Testis (tissue), 2 donors: ENCODE measurements at regions not wholly inside any gene's neighbourhood (a gene's known extent, or its start where the extent isn't known, plus 50 kb on each side); places are given as distances from the start of the nearest gene placed in this dataset.
A peak's percentile ranks its signal among the peaks of the same experiment; 100 is the strongest.

Experiments
- DNase-seq: peaks from one replicate; pipeline ENCODE4 v3.0.0-alpha.2; 2019
- H3K27ac ChIP-seq, 2 donors: fragments of 200-600 bp; sonication (generic); one replicate each; pipeline ENCODE4 v1.5.1; 2019
- H3K27me3 ChIP-seq: fragments of 200-600 bp; sonication (generic); one replicate; pipeline ENCODE4 v1.5.1; 2019
- H3K36me3 ChIP-seq: fragments of 200-600 bp; sonication (generic); one replicate; pipeline ENCODE4 v1.5.1; 2017; ENCODE audit warnings: low read depth; ENCODE audit errors: missing control alignments
- H3K4me1 ChIP-seq: fragments of 200-600 bp; sonication (generic); one replicate; pipeline ENCODE4 v1.5.1; 2019
- H3K4me3 ChIP-seq, 2 donors: fragments of 200-600 bp; sonication (generic); one replicate each; pipeline ENCODE4 v1.5.1; 2017 to 2019
- H3K9me3 ChIP-seq: fragments of 200-600 bp; sonication (generic); one replicate; pipeline ENCODE4 v1.5.1; 2017
- CTCF ChIP-seq, 3 experiments: fragments of 450-650 bp in 2 of 3; fragments of 200-600 bp in 1 of 3; sonication (generic) in 1 of 3; IDR thresholded peaks; one replicate each; pipeline ENCODE4 v1.5.1; 2016 to 2019; ENCODE audit warnings: antibody characterized with exemption in 3 of 3, mild to moderate bottlenecking in 2 of 3, moderate library complexity in 1 of 3
- POLR2A ChIP-seq: fragments of 450-650 bp; IDR thresholded peaks from one replicate; pipeline ENCODE4 v1.6.1; 2017; ENCODE audit warnings: antibody characterized with exemption, mild to moderate bottlenecking, moderate library complexity
- WGBS, 2 donors: methylation state at CpG; one replicate each; pipeline ENCODE4 v1.1.5; 2018; 5-methylcytosine and 5-hydroxymethylcytosine counted together
- intact Hi-C: fragments of 100-400 bp; cut with DNase I; formaldehyde crosslinking; loops from one replicate; pipeline ENCODE4 v1.15.1; 2023; ENCODE audit warnings: low total_unique reads

- H3K4me1 ChIP-seq = peaks cover 3% of the 10 kb centered on the region
- H3K27me3 ChIP-seq = no peaks in the 10 kb centered on the region
- no peak overlapping the region for H3K27ac ChIP-seq
- H3K4me3 ChIP-seq = no peak overlapping the region
- no peak for DNase-seq
- 89 to 91% methylated on average over 1 of the region's 1 CpG for WGBS, 2 donors
- no peak for TF ChIP-seq CTCF (IDR thresholded peaks at IDR 0.05)
- no peak for TF ChIP-seq POLR2A
- H3K36me3 ChIP-seq = no peaks in the 10 kb centered on the region
- H3K9me3 ChIP-seq = no peaks in the 10 kb centered on the region
- intact Hi-C loops = no loop called here
Observed at GRCh38 chr17:71757956-71758355, 362.9 kb upstream of the SOX9 start.

GRCh38 chr17:71759422-71760060 lies 361.3 kb upstream of the SOX9 start:
- no peaks in the 10 kb centered on the region for H3K9me3 ChIP-seq
- H3K27ac ChIP-seq = no peak overlapping the region
- H3K4me3 ChIP-seq = no peak overlapping the region
- no peaks in the 10 kb centered on the region for H3K27me3 ChIP-seq
- intact Hi-C loops = no loop called here
- no peaks in the 10 kb centered on the region for H3K36me3 ChIP-seq
- WGBS, 2 donors = 42 to 54% methylated on average over 8 of the region's 8 CpGs
- TF ChIP-seq POLR2A (no peak), CTCF (IDR thresholded peaks at IDR 0.05) (no peak)
- H3K4me1 ChIP-seq = peaks cover 3% of the 10 kb centered on the region
- no peak for DNase-seq

- intact Hi-C loops = no loop called here
- Histone ChIP-seq H3K4me3 (no peak overlapping the region), H3K36me3 (no peaks in the 10 kb centered on the region), H3K4me1 (peaks cover 3% of the 10 kb centered on the region), H3K27me3 (no peaks in the 10 kb centered on the region), H3K27ac (no peak overlapping the region), H3K9me3 (no peaks in the 10 kb centered on the region)
- TF ChIP-seq CTCF (IDR thresholded peaks at IDR 0.05) (no peak), POLR2A (no peak)
- peak; percentile 25 for DNase-seq
- 54 to 70% methylated on average over 6 of the region's 6 CpGs for WGBS, 2 donors
Observed at GRCh38 chr17:71760062-71760720, 360.6 kb upstream of the SOX9 start.

- Histone ChIP-seq H3K9me3 (no peaks in the 10 kb centered on the region), H3K4me1 (peaks cover 3% of the 10 kb centered on the region), H3K27ac (no peak overlapping the region), H3K36me3 (no peaks in the 10 kb centered on the region), H3K4me3 (no peak overlapping the region), H3K27me3 (no peaks in the 10 kb centered on the region)
- WGBS, 2 donors = 73 to 83% methylated on average over 3 of the region's 3 CpGs
- intact Hi-C loops = no loop called here
- DNase-seq = no peak
- TF ChIP-seq POLR2A = no peak
- no peak for TF ChIP-seq CTCF (IDR thresholded peaks at IDR 0.05)
Observed at GRCh38 chr17:71762526-71762925, 358.3 kb upstream of the SOX9 start.

- H3K9me3 ChIP-seq = no peaks in the 10 kb centered on the region
- no peaks in the 10 kb centered on the region for H3K36me3 ChIP-seq
- H3K4me1 ChIP-seq = no peaks in the 10 kb centered on the region
- 55 to 66% methylated on average over 3 of the region's 3 CpGs for WGBS, 2 donors
- H3K4me3 ChIP-seq = no peak overlapping the region
- DNase-seq = peak; percentile 69
- H3K27me3 ChIP-seq = no peaks in the 10 kb centered on the region
- H3K27ac ChIP-seq = no peak overlapping the region
- intact Hi-C loops = no loop called here
- TF ChIP-seq POLR2A (no peak), CTCF (IDR thresholded peaks at IDR 0.05) (peak in 1 of 3 experiments; percentile 28)
Observed at GRCh38 chr17:71764505-71764904, 356.3 kb upstream of the SOX9 start.
